ENCODE measurements at regions not wholly inside any gene's neighbourhood (a gene's known extent, or its start where the extent isn't known, plus 50 kb on each side); places are given as distances from the start of the nearest gene placed in this dataset.

DNA sequence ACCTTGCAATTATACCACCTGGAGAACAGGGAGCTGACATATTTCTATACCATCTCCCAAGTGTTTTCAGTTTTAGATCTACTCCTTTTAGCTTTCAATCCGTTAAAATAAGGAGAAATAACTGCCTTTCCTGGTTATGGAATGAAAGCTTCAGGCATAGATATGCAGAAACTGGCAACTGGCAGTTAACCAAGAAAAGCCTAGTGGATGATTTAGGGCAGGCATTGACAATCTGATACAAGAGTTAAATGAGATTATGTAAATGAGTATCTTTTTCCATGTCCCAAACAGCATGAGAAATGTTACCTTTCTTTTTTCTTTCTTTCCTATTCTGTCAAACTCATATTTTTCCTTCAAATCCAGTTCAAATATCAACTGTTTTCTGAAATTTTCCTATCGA is 689.1 kb upstream of the DPPA4 start:
- in situ Hi-C loops (cut with HindIII; ENCODE audit: low sequenced_read_pairs): no loop called here
- no peak for DNase-seq (ENCODE audit: low read depth)
- no peak overlapping the region for H3K4me3 ChIP-seq (ENCODE audit: low read depth, low read length)
- TF ChIP-seq, protein P1, sequence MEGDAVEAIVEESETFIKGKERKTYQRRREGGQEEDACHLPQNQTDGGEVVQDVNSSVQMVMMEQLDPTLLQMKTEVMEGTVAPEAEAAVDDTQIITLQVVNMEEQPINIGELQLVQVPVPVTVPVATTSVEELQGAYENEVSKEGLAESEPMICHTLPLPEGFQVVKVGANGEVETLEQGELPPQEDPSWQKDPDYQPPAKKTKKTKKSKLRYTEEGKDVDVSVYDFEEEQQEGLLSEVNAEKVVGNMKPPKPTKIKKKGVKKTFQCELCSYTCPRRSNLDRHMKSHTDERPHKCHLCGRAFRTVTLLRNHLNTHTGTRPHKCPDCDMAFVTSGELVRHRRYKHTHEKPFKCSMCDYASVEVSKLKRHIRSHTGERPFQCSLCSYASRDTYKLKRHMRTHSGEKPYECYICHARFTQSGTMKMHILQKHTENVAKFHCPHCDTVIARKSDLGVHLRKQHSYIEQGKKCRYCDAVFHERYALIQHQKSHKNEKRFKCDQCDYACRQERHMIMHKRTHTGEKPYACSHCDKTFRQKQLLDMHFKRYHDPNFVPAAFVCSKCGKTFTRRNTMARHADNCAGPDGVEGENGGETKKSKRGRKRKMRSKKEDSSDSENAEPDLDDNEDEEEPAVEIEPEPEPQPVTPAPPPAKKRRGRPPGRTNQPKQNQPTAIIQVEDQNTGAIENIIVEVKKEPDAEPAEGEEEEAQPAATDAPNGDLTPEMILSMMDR (IDR thresholded peaks at IDR 0.05; ENCODE audit: low read depth, low read length, missing control alignments): no peak

GRCh38 chr3:110027446-110028080 is 690.2 kb upstream of the DPPA4 start:
- in situ Hi-C loops (cut with HindIII; ENCODE audit: low sequenced_read_pairs): no loop called here
- TF ChIP-seq, protein P1 (IDR thresholded peaks at IDR 0.05; ENCODE audit: low read depth, low read length, missing control alignments): no peak
- peak; percentile 67 for DNase-seq (ENCODE audit: low read depth)
- no peak overlapping the region for H3K4me3 ChIP-seq (ENCODE audit: low read depth, low read length)

DNA sequence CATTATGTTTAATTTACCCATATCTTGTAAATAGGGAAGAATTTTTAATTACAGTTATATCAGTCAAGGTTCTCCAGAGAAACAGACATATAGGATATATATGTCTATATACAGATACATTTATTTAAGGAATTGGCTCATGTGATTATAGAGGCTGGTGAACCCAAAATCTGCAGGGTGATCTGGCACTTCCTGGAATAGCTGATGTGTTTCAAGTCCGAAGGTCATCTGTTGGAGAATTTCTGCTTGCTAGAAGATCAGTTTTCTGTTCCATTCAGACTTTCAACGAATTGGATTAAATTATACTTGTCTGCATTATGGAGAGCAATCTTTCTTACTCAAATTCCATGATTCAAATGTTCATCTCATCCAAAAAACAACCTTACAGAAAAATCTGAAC is 694.6 kb upstream of the DPPA4 start:
- in situ Hi-C loops (cut with HindIII; ENCODE audit: low sequenced_read_pairs): no loop called here
- no peak for DNase-seq (ENCODE audit: low read depth)
- H3K4me3 ChIP-seq (ENCODE audit: low read depth, low read length): no peak overlapping the region
- TF ChIP-seq, protein P1 (IDR thresholded peaks at IDR 0.05; ENCODE audit: low read depth, low read length, missing control alignments): no peak

GRCh38 chr3:110059431-110059830 is 722.1 kb upstream of the DPPA4 start:
- TF ChIP-seq, protein P1 (IDR thresholded peaks at IDR 0.05; ENCODE audit: low read depth, low read length, missing control alignments): no peak
- in situ Hi-C loops (cut with HindIII; ENCODE audit: low sequenced_read_pairs): no loop called here
- DNase-seq (ENCODE audit: low read depth): no peak
- no peak overlapping the region for H3K4me3 ChIP-seq (ENCODE audit: low read depth, low read length)

DNA sequence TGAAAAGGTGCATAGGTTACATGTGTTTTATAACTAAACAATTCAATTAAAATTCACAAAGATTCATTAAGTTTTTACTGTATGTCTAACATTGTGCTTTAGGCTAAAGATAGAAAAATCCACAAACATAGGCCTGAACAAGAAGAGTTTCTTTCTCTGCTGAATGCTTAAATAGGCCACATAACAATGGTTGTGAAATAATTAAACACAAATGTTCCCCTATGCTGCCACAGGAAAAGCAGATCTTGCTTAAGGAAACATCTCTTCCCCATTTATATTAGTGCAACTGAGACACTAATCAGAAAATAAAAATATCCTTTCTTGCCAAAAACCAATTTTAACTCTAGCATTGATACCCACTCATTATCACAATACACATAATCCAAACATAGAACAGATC is 725.4 kb upstream of the DPPA4 start:
- TF ChIP-seq, protein P1 (IDR thresholded peaks at IDR 0.05; ENCODE audit: low read depth, low read length, missing control alignments): no peak
- H3K4me3 ChIP-seq (ENCODE audit: low read depth, low read length): no peak overlapping the region
- no peak for DNase-seq (ENCODE audit: low read depth)
- in situ Hi-C loops (cut with HindIII; ENCODE audit: low sequenced_read_pairs): no loop called here

DNA sequence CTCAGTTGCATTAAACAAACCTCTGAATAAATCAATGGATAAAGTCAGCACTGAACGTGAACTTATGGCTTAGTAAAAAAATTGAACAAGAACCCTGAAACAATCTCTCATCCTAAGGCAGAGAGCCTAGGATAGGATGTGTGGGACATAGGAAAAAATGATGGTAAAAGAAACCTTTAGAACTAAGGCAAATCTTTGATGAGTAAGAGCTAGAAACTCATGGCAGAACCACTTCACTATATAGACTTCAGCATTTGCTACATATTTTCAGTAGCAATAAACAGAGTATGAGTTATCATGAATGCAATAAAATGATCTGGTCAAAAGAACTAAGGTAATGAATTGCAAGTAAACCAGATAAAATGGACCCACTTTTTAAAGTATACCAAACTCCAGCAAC is 725.8 kb upstream of the DPPA4 start:
- no peak for DNase-seq (ENCODE audit: low read depth)
- TF ChIP-seq, protein P1 (IDR thresholded peaks at IDR 0.05; ENCODE audit: low read depth, low read length, missing control alignments): no peak
- no peak overlapping the region for H3K4me3 ChIP-seq (ENCODE audit: low read depth, low read length)
- in situ Hi-C loops (cut with HindIII; ENCODE audit: low sequenced_read_pairs): no loop called here

All from astrocyte of the cerebellum (primary cell).